Stomach (tissue), 4 donors: ENCODE measurements at regions not wholly inside any gene's neighbourhood (a gene's known extent, or its start where the extent isn't known, plus 50 kb on each side); places are given as distances from the start of the nearest gene placed in this dataset.

ENCODE experiments used
- CTCF ChIP-seq, 7 experiments: fragments of 450-650 bp in 4 of 7; fragments of 200-600 bp in 3 of 7; sonication (generic) in 3 of 7; IDR thresholded peaks; one replicate each; pipeline ENCODE4 v1.5.1; 2016 to 2019; ENCODE audit warnings: antibody characterized with exemption in 7 of 7, control low read depth in 2 of 7, mild to moderate bottlenecking in 1 of 7
- EP300 ChIP-seq: sonication (generic); formaldehyde crosslinking; IDR thresholded peaks from one replicate; pipeline ENCODE4 v1.6.1; 2017; ENCODE audit warnings: antibody characterized with exemption
- POLR2AphosphoS5 ChIP-seq, 3 donors: sonication (generic); formaldehyde crosslinking; IDR thresholded peaks; one replicate each; pipeline ENCODE4 v1.6.1; 2016; ENCODE audit warnings: antibody characterized with exemption in 3 of 3

GRCh38 chr12:105750096-105750495 lies 388.7 kb downstream of the NUAK1 start:
- TF ChIP-seq CTCF (IDR thresholded peaks at IDR 0.05) = no peak
- TF ChIP-seq POLR2AphosphoS5 (IDR thresholded peaks at IDR 0.05) = no peak
- TF ChIP-seq EP300 = no peak
